SU-DHL-6 (cell line): ENCODE measurements at regions not wholly inside any gene's neighbourhood (a gene's known extent, or its start where the extent isn't known, plus 50 kb on each side); places are given as distances from the start of the nearest gene placed in this dataset.

Experiments
- H2AFZ ChIP-seq: fragments of 200-600 bp; sonication (generic); 2 replicates; pipeline ENCODE4 v1.6.1; 2014; ENCODE audit warnings: low read depth, mild to moderate bottlenecking, moderate library complexity, mixed read lengths, antibody characterized with exemption, low read length; ENCODE audit not compliant: severe bottlenecking
- H3F3A ChIP-seq: fragments of 200-600 bp; shearing (Covaris generic); 2 replicates; pipeline ENCODE4 v1.6.0; 2016; ENCODE audit warnings: antibody characterized with exemption, mild to moderate bottlenecking; ENCODE audit not compliant: insufficient read depth
- H3K27ac ChIP-seq: fragments of 200-600 bp; sonication (generic); 2 replicates; pipeline ENCODE4 v1.5.1; 2016; ENCODE audit warnings: low read depth, mild to moderate bottlenecking, low read length, moderate library complexity, mixed read lengths
- H3K27me3 ChIP-seq: fragments of 200-600 bp; sonication (generic), shearing (Covaris generic); 2 replicates; pipeline ENCODE4 v1.6.0; 2014; ENCODE audit warnings: mild to moderate bottlenecking, low read length
- H3K36me3 ChIP-seq: fragments of 200-600 bp; sonication (generic); 2 replicates; pipeline ENCODE4 v1.6.1; 2014; ENCODE audit warnings: mild to moderate bottlenecking, low read length, mixed read lengths
- H3K4me2 ChIP-seq: fragments of 300-600, 200-600 bp; shearing (Covaris generic), sonication (generic); 2 replicates; pipeline ENCODE4 v1.6.0; 2014; ENCODE audit warnings: low read length, low read depth, mild to moderate bottlenecking; ENCODE audit not compliant: poor library complexity, severe bottlenecking
- H3K4me3 ChIP-seq: fragments of 200-600 bp; sonication (generic); 2 replicates; pipeline ENCODE4 v1.5.1; 2014; ENCODE audit warnings: antibody characterized with exemption, low read length, mild to moderate bottlenecking, mixed read lengths; ENCODE audit not compliant: insufficient read depth, poor library complexity, severe bottlenecking
- H3K79me2 ChIP-seq: fragments of 200-600 bp; sonication (generic); 2 replicates; pipeline ENCODE4 v1.6.1; 2014; ENCODE audit warnings: mild to moderate bottlenecking, low read length, moderate library complexity; ENCODE audit not compliant: insufficient read depth
- H3K9ac ChIP-seq: fragments of 200-600 bp; sonication (generic); 2 replicates; pipeline ENCODE4 v1.7.0; 2014; ENCODE audit warnings: mild to moderate bottlenecking, low read length
- H3K9me2 ChIP-seq: fragments of 200-600 bp; sonication (generic); replicated peaks from 2 replicates; pipeline ENCODE4 v1.6.1; 2014; ENCODE audit warnings: low read length; ENCODE audit not compliant: insufficient read depth
- H3K9me3 ChIP-seq: fragments of 200-600 bp; sonication (generic); 2 replicates; pipeline ENCODE4 v1.6.1; 2014; ENCODE audit warnings: low read length, mixed read lengths; ENCODE audit not compliant: insufficient read depth
- H4K20me1 ChIP-seq: fragments of 200-600 bp; sonication (generic); 2 replicates; pipeline ENCODE4 v1.6.1; 2014; ENCODE audit warnings: low read depth, mild to moderate bottlenecking, antibody characterized with exemption, low read length, moderate library complexity, mixed read lengths
- EZH2phosphoT487 ChIP-seq: fragments of 200-600 bp; sonication (generic), shearing (Covaris generic); conservative IDR thresholded peaks from 2 replicates; pipeline ENCODE4 v1.6.1; 2018; ENCODE audit warnings: mild to moderate bottlenecking, antibody characterized with exemption, low read length, moderate library complexity, mixed read lengths
- TF ChIP-seq, protein P1 (sequence below): fragments of 200-600 bp; sonication (generic); IDR thresholded peaks from one replicate; pipeline ENCODE4 v1.5.1; 2017; ENCODE audit warnings: antibody characterized with exemption, mild to moderate bottlenecking, low read length, moderate library complexity; ENCODE audit not compliant: insufficient read depth, poor library complexity, severe bottlenecking

DNA sequence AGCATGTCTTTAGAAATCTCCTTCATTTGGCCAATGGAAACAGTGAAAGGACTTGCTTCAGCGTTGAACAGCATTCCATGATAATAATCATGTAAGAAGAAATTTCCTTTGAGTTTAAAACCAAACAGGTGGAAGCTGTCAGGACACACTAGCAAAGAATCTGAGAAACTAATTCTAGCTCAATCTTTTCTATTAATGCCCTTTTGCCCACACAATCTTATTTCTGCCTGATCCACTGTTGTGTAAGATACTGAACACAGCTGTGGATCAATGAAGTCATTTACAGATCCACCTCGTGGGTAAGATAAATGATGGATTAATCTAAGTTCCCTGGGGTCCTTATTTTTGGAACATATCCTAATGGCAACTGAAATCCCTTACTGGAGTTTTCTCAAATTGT is 536.9 kb upstream of the LMO3 start:
- no peak overlapping the region for H3K4me3 ChIP-seq
- no peak for TF ChIP-seq EZH2phosphoT487
- TF ChIP-seq, protein P1, sequence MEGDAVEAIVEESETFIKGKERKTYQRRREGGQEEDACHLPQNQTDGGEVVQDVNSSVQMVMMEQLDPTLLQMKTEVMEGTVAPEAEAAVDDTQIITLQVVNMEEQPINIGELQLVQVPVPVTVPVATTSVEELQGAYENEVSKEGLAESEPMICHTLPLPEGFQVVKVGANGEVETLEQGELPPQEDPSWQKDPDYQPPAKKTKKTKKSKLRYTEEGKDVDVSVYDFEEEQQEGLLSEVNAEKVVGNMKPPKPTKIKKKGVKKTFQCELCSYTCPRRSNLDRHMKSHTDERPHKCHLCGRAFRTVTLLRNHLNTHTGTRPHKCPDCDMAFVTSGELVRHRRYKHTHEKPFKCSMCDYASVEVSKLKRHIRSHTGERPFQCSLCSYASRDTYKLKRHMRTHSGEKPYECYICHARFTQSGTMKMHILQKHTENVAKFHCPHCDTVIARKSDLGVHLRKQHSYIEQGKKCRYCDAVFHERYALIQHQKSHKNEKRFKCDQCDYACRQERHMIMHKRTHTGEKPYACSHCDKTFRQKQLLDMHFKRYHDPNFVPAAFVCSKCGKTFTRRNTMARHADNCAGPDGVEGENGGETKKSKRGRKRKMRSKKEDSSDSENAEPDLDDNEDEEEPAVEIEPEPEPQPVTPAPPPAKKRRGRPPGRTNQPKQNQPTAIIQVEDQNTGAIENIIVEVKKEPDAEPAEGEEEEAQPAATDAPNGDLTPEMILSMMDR = no peak
- no peaks in the 10 kb centered on the region for H3K27me3 ChIP-seq
- H3K79me2 ChIP-seq = no peaks in the 10 kb centered on the region
- H3K9me2 ChIP-seq = no peaks in the 10 kb centered on the region; the same call in 1 of the 2 replicates
- no peak overlapping the region for H3K9ac ChIP-seq
- H3K27ac ChIP-seq = no peak overlapping the region
- no peaks in the 10 kb centered on the region for H3K36me3 ChIP-seq
- H3F3A ChIP-seq = no peaks in the 10 kb centered on the region
- no peaks in the 10 kb centered on the region for H3K9me3 ChIP-seq
- no peak overlapping the region for H3K4me2 ChIP-seq
- no peaks in the 10 kb centered on the region for H4K20me1 ChIP-seq
- H2AFZ ChIP-seq = no peak overlapping the region

DNA sequence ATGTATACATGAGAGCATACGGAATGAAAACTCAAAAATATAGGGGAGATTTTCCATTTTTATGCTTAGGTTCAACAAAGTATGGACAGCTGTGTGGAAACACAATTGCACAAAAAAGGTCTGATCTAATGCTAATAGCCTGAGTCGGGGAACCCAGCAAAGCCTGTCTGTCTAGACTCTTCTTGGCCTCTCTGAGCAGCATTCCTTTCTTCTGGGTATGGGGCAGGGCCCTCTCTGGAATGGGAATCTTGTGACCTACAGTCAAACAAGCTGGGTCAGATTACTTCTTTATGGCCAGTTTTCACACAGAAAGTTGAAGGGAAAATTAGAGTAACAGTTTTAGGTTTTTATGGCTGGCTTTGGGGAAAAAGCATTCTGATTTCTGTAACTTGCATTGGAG is 534.0 kb upstream of the LMO3 start:
- TF ChIP-seq EZH2phosphoT487 = no peak
- TF ChIP-seq, protein P1 = no peak
- Histone ChIP-seq H3K9ac (no peak overlapping the region), H4K20me1 (no peaks in the 10 kb centered on the region), H3K4me2 (no peak overlapping the region), H3K9me2 (no peaks in the 10 kb centered on the region; the same call in 1 of the 2 replicates), H3K9me3 (no peaks in the 10 kb centered on the region), H3K4me3 (no peak overlapping the region), H3K36me3 (no peaks in the 10 kb centered on the region), H2AFZ (no peak overlapping the region), H3K27ac (no peak overlapping the region), H3K79me2 (no peaks in the 10 kb centered on the region), H3F3A (no peaks in the 10 kb centered on the region), H3K27me3 (no peaks in the 10 kb centered on the region)

DNA sequence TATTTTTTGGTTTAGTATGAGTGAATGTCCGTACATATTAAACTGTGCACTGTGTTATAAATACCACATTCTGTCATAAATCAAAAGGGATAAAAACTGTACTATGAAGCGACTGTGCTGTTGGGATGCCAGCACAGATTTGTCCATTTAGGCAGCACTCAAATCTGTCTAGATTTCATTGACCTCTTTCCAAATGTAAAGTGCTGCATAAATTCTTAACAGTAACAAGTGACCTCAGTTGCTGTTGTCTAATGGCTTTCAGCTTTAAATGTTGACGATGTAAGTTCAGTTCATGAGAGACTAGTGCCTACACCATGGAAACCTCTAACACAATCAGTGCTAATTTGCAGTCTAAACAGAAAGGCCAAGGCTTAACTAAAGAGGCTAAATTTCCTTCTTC is 531.4 kb upstream of the LMO3 start:
- Histone ChIP-seq H3K36me3 (no peaks in the 10 kb centered on the region), H3K9me2 (no peaks in the 10 kb centered on the region), H3K4me2 (no peak overlapping the region), H3K27ac (no peak overlapping the region), H3K27me3 (no peaks in the 10 kb centered on the region), H3F3A (no peaks in the 10 kb centered on the region), H3K9me3 (no peaks in the 10 kb centered on the region), H3K9ac (no peak overlapping the region), H4K20me1 (no peaks in the 10 kb centered on the region), H3K79me2 (no peaks in the 10 kb centered on the region), H3K4me3 (no peak overlapping the region), H2AFZ (no peak overlapping the region)
- TF ChIP-seq EZH2phosphoT487 = no peak
- TF ChIP-seq, protein P1 = no peak
